Skeletal muscle cell (primary cell): ENCODE measurements at regions not wholly inside any gene's neighbourhood (a gene's known extent, or its start where the extent isn't known, plus 50 kb on each side); places are given as distances from the start of the nearest gene placed in this dataset.
A peak's percentile ranks its signal among the peaks of the same experiment; 100 is the strongest.

Experiments used
- DNase-seq: peaks from one replicate; pipeline ENCODE4 v3.0.0-alpha.2; 2010; ENCODE audit warnings: low read depth
- H3K4me3 ChIP-seq: 2 replicates; pipeline ENCODE4 v1.5.1; 2011; ENCODE audit warnings: low read depth, mild to moderate bottlenecking, control low read depth, low read length, moderate library complexity

DNA sequence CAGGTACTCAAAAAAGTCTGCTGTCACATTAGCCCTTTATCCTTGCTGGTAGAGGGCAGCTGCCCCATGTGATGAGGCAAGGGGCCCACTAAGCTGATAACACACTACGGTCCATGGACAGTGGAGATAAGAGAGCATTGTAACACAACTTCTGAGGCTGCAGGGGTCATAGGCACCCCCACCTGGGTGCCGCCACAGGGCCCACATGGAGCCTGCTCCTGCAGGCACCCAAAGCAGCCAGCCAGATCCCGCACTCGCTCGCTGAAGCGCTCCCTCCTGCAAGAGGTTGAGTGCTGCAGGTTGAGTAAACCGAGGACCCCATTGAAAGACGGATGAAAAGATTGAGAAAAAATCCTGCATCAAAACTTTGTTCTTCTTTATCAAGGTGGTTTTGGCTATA is 566.3 kb upstream of the NOVA1 start:
- no peak for DNase-seq
- H3K4me3 ChIP-seq, result no peak overlapping the region

DNA sequence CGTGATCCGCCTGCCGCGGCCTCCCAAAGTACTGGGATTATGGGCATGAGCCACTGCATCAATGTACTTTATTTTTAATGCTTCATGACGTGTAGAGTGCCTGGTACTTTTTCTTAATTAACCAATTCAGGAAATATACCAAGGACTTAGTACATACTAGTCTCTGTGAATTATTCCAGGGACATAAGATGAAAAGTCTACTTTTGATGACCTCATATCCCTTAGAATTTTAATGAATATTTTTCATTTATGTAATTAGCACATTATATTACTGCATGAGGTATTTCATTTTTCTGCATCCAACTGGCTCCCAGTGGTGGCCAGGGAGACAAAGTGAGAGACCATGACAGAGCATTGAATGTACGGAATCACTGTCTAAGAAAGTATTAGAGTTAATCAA is 577.7 kb upstream of the NOVA1 start:
- no peak overlapping the region for H3K4me3 ChIP-seq
- no peak for DNase-seq

DNA sequence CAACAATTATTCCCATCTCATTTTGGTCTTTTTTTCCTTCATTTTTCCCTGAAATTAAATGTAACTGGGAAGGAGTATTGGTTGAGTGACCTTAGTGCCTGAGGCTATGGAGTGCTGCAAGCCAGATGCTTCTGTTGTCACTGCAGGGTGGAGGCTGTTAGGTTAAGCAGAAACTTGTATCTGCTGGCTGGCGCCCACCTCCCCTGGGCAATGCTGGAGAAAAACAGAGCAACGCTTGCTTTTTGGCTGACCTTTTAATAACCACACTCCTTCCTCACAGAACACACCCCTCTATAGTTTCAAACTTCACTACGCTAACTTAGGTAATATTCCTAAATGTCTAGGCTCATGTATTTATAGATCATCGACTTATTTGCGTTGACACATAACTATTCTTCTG is 583.5 kb upstream of the NOVA1 start:
- no peak for DNase-seq
- H3K4me3 ChIP-seq, result no peak overlapping the region

DNA sequence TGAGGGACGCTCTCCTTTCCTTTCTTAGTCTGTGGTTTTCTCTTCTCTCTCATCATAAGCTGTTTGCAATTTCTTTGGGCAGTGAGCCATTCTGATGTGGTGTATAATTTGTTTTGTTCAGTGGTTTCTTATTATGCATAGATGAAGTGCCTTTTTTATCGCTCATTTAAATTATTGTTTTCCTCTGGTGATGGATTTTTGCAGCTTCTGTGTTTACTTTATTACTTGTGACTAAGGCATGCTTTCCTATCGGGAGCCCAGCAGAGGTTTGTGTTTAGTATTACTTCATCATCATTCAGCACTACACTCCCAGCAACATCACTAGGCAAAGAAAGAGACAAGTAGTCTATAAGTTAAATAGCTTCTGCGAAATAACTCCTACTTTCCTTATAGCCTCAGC is 586.6 kb upstream of the NOVA1 start:
- H3K4me3 ChIP-seq, result no peak overlapping the region
- peak; percentile 51 for DNase-seq

DNA sequence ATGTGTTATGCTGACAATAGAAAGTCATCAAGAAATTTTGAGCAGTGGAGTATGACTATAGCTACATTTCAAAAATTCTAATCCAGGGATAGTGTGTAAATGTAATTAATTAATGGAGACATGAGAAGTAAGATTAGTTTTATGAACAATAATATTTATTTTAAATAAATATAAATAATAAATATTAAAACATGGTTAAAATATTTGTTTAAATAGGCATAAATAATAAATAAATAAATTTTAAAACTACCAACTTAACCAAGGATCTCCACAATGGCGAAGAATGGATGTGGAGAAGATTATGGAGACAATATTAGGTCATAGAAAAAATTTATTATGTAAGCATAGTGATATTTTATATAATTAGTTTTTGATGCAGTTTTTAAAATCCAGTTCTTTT is 588.2 kb upstream of the NOVA1 start:
- DNase-seq, result no peak
- H3K4me3 ChIP-seq, result no peak overlapping the region

DNA sequence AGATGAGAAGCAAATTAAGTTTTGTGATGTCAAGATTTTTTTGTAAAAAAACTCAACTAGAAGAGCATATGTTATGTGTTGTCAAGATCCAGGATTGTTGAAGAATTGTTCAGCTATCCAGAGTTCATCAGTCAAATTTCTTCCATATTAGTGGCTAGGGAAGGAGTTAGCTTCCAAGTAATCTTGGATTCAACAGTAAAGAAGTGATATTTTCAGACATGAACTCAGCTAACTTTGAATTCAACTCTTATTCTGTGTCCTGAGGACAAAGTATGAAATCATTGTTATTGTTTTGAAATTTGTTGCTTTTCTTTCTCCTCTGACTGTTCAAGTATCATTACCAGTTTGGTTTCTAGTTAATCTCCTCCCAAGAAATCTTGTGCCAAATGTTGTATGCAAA is 589.3 kb upstream of the NOVA1 start:
- DNase-seq, result no peak
- H3K4me3 ChIP-seq, result no peak overlapping the region

DNA sequence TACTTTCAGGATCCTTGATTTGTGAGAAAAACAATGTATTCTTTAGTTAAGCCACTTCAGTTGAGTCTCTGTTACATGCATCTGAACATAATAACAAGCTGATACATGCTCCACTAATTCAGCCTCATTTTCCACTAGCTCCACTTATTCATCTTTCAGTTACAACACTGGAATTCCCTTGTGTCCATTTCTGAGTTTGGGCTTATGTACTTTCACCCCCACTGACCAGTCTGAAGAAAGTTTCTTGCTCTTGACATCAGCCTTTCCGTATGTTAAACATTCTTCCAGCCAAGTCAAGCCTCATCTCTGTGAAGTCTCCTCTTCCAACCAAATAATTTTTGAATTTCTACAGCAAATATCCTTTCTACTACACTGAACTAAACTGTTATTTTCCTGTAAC is 592.5 kb upstream of the NOVA1 start:
- H3K4me3 ChIP-seq, result no peak overlapping the region
- peak; percentile 71 for DNase-seq

DNA sequence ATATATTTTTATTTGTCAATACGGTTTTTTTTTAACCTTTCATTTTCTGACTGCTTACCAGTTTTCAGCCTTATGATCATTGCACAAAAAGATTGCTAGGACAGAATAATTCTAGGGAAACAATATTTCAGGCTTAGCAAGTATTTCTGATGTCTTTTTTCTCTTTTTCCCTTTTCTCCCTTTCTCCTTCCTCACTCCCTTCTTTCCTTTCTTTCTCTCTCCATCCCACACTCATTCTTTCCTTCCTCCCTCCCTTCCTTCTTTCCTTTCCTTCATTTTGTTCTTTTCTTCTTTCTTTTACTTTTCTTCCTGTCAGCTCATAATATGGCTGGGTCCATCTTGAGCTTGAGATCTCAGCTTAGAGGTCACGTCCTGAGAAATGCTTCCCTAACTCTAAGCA is 601.4 kb upstream of the NOVA1 start:
- no peak for DNase-seq
- H3K4me3 ChIP-seq, result no peak overlapping the region

DNA sequence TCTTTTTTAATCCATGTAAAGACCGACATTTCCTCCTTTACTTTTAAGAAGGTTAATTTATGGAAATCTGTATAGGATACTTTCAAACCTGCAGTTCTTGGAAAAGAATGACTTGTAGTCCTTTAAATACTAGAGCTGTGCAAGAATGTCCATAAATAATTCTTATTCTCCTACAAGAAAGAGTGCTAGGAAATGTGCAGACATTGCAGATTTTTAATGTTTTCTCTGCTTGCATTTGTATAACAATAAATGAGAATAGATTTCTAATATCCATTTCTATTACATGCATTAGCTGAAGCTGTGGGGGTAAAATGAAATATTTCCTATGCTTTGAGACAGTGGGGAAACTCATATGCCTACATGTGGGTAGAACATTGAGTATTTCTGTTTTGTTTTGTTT is 607.2 kb upstream of the NOVA1 start:
- H3K4me3 ChIP-seq, result no peak overlapping the region
- DNase-seq, result no peak

DNA sequence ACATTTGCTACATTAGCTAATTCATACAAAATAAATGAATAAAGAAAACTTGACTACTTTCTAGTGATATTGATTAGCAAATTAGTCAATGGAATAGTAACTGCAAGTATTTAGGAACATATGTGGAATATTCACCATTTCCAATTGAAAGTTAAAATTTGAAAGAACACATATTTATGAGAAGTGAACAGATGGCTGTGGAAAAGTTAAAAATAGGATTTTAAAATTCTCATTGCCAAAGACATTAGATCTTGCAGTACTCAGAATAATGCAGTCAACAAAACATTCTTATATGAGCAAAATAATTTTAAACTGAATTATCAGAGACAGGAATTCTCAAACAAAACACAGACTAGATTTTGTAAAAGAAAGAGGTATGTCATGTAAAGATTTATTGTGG is 613.9 kb upstream of the NOVA1 start:
- no peak overlapping the region for H3K4me3 ChIP-seq
- no peak for DNase-seq

DNA sequence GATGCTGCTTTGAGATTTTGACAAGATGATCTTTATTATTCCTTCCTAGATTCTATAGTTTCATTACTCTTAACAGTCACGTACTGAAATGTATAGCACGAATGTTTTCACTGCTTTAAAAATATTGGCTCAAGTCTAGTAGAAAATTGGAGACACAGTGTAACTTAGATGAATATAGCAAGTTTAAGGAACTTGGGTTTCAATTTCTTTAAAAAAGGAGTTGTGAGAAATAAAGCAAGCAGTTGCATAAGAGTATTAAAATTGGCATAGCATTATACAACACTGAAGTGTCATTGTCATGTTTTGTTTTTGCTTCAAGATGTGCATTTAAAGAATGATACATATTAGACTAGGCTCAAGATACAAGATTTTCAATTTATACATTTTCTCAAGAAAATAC is 624.8 kb upstream of the NOVA1 start:
- no peak for DNase-seq

DNA sequence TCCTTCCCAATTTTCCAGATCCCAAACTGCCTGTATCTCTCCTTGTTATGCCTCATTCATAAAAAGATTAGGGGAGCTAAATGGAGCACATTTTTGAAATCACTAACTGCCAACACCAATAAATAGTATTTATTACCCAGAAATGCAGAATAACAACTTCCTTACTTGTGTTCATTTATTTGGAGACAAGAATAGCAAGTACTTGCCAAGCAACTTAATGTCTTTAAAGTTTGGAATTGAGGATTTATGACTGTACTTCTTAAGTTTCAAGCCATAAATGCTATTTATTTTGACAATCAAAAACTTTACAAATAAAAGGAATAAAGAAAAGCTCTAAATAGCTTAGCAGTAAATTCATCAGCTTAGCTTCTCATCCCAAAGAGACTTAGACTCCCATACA is 626.1 kb upstream of the NOVA1 start:
- DNase-seq, result no peak
- no peak overlapping the region for H3K4me3 ChIP-seq

More for the DNA sequence above, 624.8 kb upstream of the NOVA1 start:
- no peak overlapping the region for H3K4me3 ChIP-seq

DNA sequence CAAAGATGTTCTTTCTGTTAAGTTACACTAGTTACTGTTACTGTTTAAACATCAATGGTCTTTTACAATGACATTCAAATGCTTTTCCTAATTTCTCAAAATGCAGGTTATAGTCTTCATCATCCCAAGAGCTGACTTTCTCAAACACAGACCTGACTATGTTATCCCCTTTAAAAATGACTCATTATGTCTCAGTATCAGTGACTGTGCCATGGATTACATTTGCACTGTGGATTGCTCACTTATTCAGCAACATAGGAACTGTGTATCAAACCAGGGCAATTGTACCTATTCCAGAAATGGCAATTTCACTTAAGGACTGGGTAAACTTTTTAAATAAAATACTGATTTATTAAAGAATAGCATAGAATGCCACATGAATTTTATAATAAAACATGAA is 630.2 kb upstream of the NOVA1 start:
- DNase-seq, result peak; percentile 3
- H3K4me3 ChIP-seq, result no peak overlapping the region

DNA sequence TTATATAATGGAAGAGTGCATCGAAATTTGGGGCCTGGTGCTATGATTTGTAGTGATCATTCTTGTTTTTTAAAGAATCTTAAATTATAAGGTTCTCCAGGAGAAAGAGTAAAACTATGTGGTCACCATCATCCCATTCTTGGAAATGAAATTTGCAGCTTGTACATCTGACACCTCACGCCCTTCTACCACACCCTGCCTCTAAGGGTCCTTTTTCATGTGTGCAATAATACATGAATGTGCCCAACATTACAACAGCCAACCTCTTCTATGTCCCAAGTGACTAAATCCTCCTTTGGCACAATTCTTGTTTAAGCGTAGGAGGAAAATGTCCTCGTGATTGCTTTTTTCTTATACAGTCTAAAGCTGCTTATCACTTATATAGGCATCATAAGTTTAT is 636.5 kb upstream of the NOVA1 start:
- DNase-seq, result no peak
- no peak overlapping the region for H3K4me3 ChIP-seq

DNA sequence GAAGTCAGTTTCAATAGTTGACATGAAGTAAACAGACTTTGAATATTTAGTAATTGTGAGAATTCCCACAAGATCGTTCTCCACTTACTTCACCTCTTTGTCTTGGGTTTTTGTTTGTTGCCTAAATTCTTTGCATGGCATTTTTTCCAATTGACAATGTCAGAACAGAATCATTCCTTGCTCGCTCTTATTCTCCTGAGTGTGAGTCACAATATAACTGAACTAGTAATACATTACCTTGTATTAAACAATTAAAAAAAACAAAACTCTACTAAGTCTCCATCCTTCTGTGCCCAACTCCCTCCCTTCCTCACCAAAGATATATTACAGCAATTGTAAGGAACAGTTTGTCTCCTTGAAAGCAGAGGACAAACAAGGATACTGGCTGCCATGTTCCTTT is 638.8 kb upstream of the NOVA1 start:
- DNase-seq, result no peak
- no peak overlapping the region for H3K4me3 ChIP-seq

DNA sequence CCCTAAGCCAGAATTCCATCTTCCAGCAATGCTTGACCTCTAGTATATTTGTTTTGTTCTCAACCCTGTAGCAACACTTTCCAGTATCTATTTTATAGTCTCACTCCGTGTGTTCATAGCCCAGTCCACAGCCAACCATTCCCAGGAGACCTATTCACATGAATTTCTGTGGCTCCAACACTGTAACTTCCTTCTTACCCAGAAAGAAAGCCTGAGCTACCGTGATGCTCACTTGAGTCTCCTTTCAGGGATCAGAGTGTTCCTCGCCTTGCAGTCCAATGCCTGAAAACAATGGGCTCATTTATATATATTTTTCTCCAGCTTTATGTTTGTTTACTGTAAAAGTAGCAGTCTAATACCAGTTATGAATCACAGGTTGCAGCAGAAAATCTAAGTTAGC is 645.0 kb upstream of the NOVA1 start:
- peak; percentile 79 for DNase-seq

DNA sequence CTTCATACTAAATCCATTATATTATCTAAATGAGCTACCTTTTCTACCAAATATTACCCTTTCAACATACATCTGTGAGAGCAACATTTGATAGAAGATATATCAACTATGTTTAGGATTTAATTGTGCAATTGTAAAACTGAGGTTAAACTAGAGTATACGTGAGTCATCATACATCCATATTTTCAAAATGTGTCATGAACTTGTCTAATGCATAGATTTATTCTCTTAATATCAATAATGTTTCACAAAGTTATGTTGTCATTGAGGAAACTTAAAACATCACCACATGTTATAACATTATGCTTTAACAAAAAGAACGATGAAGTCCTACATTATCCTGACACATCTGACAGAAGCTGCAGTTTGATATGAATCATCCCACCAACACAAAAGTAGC is 645.5 kb upstream of the NOVA1 start:
- H3K4me3 ChIP-seq, result no peak overlapping the region
- peak; percentile 8 for DNase-seq

More for the DNA sequence above, 645.0 kb upstream of the NOVA1 start:
- no peak overlapping the region for H3K4me3 ChIP-seq

DNA sequence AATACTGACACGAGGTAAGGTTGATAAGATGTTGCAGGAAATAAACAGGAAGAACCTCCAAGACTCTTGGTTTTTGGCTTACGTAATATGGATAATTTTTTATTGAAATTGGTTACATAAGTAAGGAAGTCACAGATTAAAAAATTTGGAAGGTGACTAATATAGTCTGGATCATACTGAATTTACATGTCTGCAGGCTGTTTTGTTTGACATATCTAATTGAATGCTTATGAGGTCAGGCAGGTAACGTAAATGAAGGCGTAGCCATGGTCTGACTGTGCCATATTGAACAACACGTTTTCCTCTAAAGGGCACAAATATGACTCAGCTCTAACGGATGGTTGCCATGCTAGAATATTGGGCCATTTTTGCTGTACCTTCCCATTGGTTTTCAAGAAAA is 648.1 kb upstream of the NOVA1 start:
- H3K4me3 ChIP-seq, result no peak overlapping the region
- DNase-seq, result no peak

DNA sequence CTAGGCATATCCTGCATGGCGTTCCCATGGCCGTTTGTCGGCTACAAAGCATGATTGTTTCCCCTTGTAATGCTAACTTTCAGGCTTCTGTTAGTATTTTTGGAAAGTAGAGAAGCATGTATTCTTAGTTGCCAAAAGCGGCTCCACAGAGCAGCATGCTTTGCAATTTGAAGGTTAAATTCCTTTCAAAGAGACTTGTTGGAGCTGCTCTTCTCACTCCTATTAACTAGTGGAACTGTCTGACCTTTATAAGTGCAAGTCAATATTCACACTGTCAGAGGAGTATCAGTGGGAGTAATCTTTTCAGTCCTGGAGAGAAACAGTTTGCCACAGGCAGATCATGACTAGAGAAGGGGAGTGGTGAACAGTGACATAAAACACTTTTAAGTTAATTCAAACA is 656.1 kb upstream of the NOVA1 start:
- H3K4me3 ChIP-seq, result no peak overlapping the region
- no peak for DNase-seq

DNA sequence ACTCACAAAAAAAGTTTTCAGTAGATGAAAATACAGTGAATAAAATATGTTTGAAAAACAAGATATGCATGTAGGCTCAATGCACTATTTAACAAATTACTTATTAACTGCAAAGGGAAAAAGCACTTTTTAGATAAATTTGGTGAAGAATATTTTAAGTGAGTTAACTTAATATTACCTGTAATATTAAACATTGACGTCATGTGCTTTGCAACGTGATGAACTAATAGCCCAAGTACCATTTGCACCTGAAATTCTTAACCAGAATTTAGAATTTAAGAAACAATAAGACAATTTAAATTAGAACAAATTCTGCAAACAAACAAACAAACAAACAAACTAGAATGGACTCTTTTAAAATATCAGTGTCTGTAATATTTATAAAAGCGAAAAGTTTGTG is 659.0 kb upstream of the NOVA1 start:
- H3K4me3 ChIP-seq, result no peak overlapping the region
- DNase-seq, result no peak

DNA sequence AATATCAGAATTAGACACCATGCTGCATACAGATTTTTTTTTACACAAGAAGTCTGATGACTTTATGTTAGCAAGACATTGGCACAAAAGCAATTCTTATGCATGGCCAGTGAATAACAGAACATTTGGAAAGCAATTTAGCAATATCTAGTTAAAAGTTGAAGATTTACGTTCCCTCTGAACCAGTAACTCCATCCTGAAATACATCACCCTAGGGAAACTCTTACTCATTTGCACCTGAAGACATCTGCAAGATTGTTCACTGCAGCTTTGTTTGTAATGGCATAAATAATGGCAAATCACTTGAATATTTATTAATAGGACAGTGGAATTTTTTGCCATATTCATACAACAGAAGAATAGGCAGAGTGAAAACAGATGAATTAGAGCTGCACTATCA is 670.0 kb upstream of the NOVA1 start:
- no peak for DNase-seq
- no peak overlapping the region for H3K4me3 ChIP-seq

DNA sequence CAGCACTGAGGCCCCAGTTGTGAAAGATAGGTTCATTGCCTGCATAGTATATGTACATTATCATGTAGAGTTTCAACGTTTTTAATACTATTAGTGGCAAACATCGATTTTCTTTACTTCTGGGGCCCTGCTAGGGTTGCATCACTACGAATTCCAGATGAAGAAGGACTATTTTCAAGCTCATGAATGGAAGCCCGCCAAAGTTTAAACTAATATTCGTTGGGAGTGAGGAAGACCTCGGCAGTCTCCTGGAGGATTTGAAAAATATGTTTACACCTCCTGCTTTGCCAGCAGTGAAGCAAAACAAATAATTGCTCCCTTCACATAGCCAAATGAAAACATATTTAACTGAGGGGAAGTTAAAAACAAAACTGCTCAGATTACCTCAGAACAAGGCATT is 672.9 kb upstream of the NOVA1 start:
- H3K4me3 ChIP-seq, result no peak overlapping the region
- no peak for DNase-seq

DNA sequence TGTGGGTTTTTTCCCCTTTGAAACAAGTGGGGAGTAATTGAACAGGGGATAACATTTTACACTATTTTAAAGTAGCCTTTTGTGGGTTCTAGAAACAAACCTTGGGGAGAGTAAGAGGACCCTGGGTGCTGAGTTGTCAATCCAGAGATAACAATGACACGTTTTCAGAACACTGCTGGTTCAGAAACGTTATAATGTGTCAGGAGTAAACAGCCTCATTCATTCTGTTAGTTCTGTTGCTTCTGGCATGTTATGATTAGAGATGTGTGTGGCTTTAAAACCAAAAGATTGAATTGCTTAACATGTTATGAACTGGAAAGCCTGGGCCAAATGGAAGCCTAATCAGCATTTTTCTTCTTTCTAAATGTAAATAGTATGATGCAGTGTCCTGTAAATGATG is 680.5 kb upstream of the NOVA1 start:
- H3K4me3 ChIP-seq, result no peak overlapping the region
- DNase-seq, result no peak
